NB4 (cell line): ENCODE measurements at regions not wholly inside any gene's neighbourhood (a gene's known extent, or its start where the extent isn't known, plus 50 kb on each side); places are given as distances from the start of the nearest gene placed in this dataset.
A peak's percentile ranks its signal among the peaks of the same experiment; 100 is the strongest.

Source experiments
- DNase-seq: peaks from one replicate; pipeline ENCODE4 v3.0.0; 2010; ENCODE audit warnings: low read depth
- H3K4me3 ChIP-seq: one replicate; pipeline ENCODE4 v1.5.1; 2011; ENCODE audit warnings: mild to moderate bottlenecking, low read depth, low read length, moderate library complexity
- MYC ChIP-seq: IDR thresholded peaks from 2 replicates; pipeline ENCODE4 v1.6.1; 2011; ENCODE audit warnings: low read depth, low read length
- POLR2A ChIP-seq: IDR thresholded peaks from 2 replicates; pipeline ENCODE4 v1.6.1; 2011; ENCODE audit warnings: mild to moderate bottlenecking; ENCODE audit not compliant: insufficient read length; ENCODE audit errors: extremely low read depth
- TF ChIP-seq, protein P1 (sequence below): IDR thresholded peaks from 2 replicates; pipeline ENCODE4 v1.6.1; 2011; ENCODE audit warnings: low read depth, low read length
- TF ChIP-seq, protein P2 (sequence below): IDR thresholded peaks from one replicate; pipeline ENCODE4 v1.5.1; 2012; ENCODE audit warnings: low read depth, low read length

GRCh38 chr4:26050212-26050643 lies 136.2 kb downstream of the SMIM20 start:
- no peak for TF ChIP-seq MYC
- TF ChIP-seq, protein P1, sequence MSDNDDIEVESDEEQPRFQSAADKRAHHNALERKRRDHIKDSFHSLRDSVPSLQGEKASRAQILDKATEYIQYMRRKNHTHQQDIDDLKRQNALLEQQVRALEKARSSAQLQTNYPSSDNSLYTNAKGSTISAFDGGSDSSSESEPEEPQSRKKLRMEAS: no peak
- TF ChIP-seq POLR2A: no peak
- TF ChIP-seq, protein P2, sequence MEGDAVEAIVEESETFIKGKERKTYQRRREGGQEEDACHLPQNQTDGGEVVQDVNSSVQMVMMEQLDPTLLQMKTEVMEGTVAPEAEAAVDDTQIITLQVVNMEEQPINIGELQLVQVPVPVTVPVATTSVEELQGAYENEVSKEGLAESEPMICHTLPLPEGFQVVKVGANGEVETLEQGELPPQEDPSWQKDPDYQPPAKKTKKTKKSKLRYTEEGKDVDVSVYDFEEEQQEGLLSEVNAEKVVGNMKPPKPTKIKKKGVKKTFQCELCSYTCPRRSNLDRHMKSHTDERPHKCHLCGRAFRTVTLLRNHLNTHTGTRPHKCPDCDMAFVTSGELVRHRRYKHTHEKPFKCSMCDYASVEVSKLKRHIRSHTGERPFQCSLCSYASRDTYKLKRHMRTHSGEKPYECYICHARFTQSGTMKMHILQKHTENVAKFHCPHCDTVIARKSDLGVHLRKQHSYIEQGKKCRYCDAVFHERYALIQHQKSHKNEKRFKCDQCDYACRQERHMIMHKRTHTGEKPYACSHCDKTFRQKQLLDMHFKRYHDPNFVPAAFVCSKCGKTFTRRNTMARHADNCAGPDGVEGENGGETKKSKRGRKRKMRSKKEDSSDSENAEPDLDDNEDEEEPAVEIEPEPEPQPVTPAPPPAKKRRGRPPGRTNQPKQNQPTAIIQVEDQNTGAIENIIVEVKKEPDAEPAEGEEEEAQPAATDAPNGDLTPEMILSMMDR: no peak
- DNase-seq: no peak
- no peak overlapping the region for H3K4me3 ChIP-seq

DNA sequence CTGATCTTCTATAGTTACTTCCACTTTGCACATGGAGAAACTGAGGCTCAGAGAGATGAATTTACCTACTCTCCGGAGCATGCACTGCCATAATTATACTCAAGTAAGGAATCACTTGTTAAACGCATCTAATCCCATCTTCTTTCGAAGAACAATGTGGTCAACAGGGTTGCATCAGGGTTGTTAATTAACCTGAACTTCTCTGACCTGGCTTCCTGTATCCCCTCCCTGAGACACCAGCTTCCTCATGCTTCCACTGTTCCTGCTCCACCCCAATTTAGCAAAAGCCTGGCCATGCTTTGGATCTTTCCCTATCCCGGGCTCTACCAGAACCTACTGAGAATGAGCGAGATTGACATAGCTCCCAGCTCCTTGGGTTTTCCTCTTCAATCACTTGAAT lies 136.7 kb downstream of the SMIM20 start:
- TF ChIP-seq, protein P2: no peak
- TF ChIP-seq, protein P1: no peak
- TF ChIP-seq POLR2A: no peak
- H3K4me3 ChIP-seq: no peak overlapping the region
- no peak for DNase-seq

GRCh38 chr4:26051240-26051639 lies 137.2 kb downstream of the SMIM20 start:
- no peak for TF ChIP-seq MYC
- no peak overlapping the region for H3K4me3 ChIP-seq
- no peak for DNase-seq

GRCh38 chr4:26052663-26053541 lies 138.9 kb downstream of the SMIM20 start:
- no peak overlapping the region for H3K4me3 ChIP-seq
- no peak for DNase-seq
- TF ChIP-seq MYC: no peak
- TF ChIP-seq, protein P1: no peak
- TF ChIP-seq, protein P2: no peak
- no peak for TF ChIP-seq POLR2A

GRCh38 chr4:26053761-26054160 lies 139.7 kb downstream of the SMIM20 start:
- TF ChIP-seq MYC (no peak), POLR2A (no peak)
- TF ChIP-seq, protein P2: no peak
- TF ChIP-seq, protein P1: no peak
- no peak overlapping the region for H3K4me3 ChIP-seq
- no peak for DNase-seq

- H3K4me3 ChIP-seq: no peak overlapping the region
- TF ChIP-seq, protein P2: peak; percentile 56
- no peak for TF ChIP-seq MYC
- peak; percentile 32 for DNase-seq
Measured at GRCh38 chr4:26055855-26056254, 141.8 kb downstream of the SMIM20 start.
